GM21717 (cell line): ENCODE measurements at regions not wholly inside any gene's neighbourhood (a gene's known extent, or its start where the extent isn't known, plus 50 kb on each side); places are given as distances from the start of the nearest gene placed in this dataset.
A peak's percentile ranks its signal among the peaks of the same experiment; 100 is the strongest.
"Not testable (repeated sequence)": the region's sequence is repeated elsewhere in the genome, so short reads cannot be mapped to it uniquely, and the experiment has no call there.

ENCODE experiments used
- ATAC-seq: cut with Tn5 transposase; IDR thresholded peaks from one replicate; pipeline ENCODE4 v1.9.1; 2021; ENCODE audit warnings: mild to moderate bottlenecking, moderate library complexity; ENCODE audit not compliant: unreplicated experiment

GRCh38 chr5:67659288-67659687 lies 462.7 kb upstream of the CD180 start:
- no peak for ATAC-seq

- ATAC-seq = no peak
Measured at GRCh38 chr5:67657055-67657454, 460.5 kb upstream of the CD180 start.

DNA sequence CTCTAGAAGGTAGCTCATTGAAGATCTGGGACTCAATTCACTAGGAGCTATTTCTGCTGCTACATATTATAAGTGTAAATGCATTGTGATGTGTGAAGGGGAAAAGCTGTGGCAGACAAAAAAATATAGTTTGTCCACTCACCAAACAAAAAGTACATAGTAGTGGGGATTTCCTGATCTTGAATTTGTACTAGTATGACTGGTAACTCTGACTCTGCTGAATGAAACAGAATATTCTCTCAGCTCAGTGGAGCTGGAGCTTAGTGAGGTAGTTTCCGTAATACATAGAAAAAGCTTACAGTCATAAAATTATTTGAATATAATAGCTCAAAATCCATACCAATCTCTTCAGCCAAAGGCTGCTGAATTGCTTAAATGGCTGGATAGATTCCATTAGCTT lies 455.6 kb upstream of the CD180 start:
- ATAC-seq = peak; percentile 64

DNA sequence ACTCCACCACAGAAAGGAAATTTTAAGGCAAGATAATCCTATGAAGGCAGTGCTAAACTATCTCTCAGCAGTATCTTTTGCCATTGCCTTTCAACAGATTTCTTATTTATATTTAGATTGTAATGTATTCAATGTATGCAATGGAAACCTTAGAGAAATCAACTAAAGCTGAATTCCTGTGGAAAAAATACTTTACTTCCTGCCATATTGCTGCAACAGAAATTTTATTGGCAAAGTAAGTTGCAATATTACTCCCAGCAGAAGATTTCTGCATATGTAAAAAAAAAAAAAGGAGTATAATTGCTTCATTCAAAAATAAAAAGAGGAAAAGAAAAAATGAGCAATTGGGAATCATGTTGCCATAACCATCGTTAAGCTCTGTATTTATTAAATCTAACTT lies 454.6 kb upstream of the CD180 start:
- no peak for ATAC-seq

DNA sequence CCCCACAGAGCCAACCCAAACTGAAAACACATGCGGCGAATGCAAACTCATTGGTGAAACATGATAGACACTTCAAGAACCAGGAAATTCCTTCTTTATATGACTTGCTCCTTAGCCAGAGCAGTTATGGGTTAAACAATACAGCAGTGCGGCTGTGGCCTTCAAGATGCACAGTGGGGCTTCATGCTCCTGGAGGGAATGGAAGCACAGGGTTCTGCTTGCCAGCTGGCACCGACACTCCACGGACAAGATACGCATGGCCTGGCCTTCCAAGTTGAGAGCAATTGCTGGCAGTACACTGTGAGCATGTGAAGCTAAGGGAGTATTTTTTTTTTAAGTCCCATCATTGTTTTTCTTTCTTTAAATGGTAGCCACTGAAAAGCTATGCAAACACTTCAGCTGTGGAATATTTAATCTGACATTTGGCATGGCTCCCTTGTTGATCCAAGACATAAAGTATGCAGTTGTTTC lies 451.6 kb upstream of the CD180 start:
- no peak for ATAC-seq

- no peak for ATAC-seq
Measured at GRCh38 chr5:67647772-67648171, 451.2 kb upstream of the CD180 start.

DNA sequence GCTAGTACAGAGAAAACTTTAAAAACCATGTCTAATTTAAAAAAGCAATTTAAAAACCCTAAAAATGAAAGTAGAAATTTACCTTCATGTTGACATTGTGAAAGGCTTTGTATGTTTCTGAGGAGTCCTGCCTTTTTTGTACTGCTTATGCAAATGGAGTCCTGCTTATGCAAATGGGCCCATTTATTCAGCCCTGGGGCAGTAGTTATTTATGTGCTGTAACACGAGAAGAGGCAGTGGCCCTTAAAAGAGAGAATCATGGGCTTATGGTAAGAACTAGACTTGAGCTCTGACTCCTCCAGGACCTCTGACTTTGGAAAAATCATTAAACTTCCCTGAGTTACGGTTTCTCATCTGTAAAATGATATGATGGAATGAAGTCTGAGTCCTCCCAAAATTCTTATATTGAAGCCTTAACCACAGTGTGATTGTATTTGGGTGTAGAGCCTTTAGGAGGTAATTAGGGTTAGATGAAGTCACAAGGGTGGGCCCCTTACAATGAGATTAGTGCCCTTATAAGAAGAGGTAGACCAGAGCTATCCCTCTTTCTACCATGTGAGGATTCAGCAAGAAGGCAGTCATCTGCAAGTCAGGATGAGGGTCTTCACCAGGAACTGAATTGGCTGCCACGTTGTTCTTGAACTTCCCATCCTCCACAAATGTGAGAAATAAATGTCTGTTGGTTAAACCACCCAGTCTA lies 447.8 kb upstream of the CD180 start:
- ATAC-seq = no peak

- no peak for ATAC-seq
Measured at GRCh38 chr5:67643536-67643935, 446.9 kb upstream of the CD180 start.

DNA sequence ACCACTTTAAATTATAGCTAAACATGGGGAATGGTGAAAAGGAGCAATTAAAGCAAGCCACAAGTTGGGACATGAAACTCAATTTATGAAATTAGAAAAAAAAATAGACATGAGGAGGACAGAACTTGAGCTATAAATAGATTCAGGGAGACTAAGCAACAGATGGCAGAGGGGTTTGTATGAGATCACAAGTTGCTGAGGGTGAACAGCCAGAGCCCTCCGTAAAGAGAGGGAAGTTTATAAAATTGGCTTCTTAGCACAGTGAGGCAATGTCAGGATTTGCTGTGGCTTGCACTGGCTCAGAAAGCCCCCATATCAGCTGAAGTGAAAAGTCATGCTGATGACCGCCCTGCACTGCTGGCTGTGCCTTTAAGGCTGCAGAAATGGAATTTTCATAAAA lies 443.4 kb upstream of the CD180 start:
- ATAC-seq = no peak

DNA sequence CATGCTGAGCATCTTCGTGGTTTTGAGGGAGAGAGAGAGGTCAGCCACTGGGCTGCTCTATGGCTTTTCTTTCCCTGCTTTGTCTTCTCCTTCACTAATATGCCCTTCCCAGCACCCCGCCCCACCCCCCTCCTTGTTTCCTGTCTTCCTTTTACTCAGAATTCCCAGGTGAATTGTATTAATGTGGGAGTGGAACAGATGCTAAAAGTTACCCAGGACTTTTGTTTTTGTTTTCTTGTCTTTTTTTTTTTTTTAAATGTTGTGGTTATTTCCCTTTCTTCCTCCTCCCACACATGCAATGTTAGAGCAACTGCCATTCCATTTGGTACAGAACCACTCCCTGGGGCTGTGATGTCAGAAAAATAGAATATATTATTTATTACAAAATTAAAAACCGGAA lies 442.7 kb upstream of the CD180 start:
- no peak for ATAC-seq

DNA sequence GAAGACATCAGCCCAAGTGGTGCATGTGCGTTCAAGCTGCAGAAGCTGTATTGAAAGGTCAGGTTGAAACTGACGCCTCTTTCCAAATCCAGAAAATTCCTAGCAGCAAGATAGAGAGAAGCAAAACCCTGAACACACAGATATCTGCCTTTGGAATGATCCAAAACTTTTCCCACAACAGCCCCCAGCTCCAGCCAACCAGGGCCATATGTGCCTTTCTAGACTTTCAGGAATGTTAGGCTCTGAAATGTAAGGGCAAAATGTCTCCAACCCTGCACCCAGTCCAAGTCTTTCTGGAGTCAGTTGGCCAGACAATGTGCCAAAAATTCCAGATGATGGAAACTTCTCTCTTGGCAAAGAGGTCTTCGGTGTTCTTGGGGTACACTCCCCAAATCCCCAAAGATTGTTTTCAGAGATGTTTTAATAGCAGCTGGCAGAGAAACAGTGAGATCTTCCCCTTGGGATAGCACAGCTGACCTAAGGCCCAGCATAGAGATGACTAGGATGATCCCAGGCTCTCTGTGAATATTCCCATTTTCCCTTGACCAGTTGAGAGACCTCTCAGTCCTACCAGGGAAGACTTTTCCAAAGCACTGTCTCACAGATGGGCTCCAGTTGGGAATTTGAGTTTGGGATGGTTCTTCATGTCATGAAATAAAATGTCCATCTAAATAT lies 440.4 kb upstream of the CD180 start:
- ATAC-seq = no peak

GRCh38 chr5:67636091-67636490 lies 439.5 kb upstream of the CD180 start:
- ATAC-seq = no peak

DNA sequence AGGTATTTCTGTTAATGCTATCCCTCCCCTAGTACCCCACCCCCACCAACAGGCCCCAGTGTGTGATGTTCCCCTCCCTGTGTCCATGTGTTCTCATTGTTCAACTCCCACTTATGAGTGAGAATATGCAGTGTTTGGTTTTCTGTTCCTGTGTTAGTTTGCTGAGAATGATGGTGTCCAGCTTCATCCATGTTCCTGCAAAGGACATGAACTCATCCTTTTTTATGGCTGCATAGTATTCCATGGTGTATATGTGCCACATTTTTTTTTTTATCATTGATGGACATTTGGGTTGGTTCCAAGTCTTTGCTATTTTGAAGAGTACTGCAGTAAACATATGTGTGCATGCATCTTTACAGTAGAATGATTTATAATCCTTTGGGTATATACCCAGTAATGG lies 430.5 kb upstream of the CD180 start:
- ATAC-seq = not testable (repeated sequence)

- no peak for ATAC-seq
Measured at GRCh38 chr5:67623078-67623477, 426.5 kb upstream of the CD180 start.

- no peak for ATAC-seq
Measured at GRCh38 chr5:67620424-67621397, 424.1 kb upstream of the CD180 start.

- ATAC-seq = no peak
Measured at GRCh38 chr5:67619636-67620035, 423.0 kb upstream of the CD180 start.

- no peak for ATAC-seq
Measured at GRCh38 chr5:67619235-67619634, 422.6 kb upstream of the CD180 start.

DNA sequence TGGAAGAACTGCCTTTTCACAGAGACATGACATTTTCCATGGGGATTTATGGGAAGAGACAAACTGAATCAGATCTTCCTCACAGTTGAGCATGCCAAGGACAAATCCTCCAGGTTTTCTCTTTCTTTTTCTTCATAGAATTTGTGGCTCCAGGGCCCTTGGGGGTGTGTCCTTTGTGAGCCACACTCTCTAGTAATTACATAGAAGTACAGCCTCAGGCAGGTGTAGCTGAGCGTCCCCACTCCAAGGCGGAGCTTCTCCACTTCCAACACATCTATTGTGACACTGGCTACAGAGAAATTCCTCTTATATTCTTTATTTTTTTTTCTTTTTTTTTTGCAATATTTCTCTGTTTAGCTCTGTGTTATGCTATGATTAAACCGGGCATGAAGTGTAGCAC lies 420.5 kb upstream of the CD180 start:
- no peak for ATAC-seq

- no peak for ATAC-seq
Measured at GRCh38 chr5:67612961-67613360, 416.4 kb upstream of the CD180 start.

DNA sequence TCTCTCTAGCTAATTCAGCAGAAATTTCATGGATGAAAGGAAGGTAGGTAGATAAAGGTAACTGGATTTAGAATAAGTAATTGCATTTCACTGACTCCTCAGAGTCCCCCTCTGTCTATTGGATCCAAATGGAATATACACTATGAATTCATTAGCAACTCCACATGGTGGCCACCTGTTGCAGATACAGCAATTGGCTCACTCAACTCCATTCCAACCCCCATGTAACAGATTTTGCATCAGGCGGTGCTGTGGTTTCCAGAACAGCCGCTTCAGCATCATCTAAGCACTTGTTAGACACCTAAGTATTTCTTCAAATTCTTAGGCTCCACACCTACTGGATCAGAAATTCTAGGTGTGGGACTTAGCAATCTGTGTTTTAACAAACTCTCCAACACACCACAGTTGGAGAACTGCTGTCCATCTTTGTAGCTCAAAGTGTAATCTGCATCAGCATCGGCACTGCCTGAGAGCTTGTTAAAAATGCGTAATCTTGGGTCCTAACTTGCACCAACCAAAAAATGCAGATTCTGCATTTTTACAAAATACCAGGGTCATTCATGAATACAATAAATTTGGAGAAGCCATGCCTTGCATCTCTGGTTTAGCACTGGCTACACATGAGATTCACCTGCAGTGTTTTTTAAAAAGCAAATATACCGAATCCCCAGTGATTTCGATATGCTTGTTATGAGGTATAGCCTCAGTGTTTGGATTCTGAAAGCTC lies 413.8 kb upstream of the CD180 start:
- no peak for ATAC-seq

DNA sequence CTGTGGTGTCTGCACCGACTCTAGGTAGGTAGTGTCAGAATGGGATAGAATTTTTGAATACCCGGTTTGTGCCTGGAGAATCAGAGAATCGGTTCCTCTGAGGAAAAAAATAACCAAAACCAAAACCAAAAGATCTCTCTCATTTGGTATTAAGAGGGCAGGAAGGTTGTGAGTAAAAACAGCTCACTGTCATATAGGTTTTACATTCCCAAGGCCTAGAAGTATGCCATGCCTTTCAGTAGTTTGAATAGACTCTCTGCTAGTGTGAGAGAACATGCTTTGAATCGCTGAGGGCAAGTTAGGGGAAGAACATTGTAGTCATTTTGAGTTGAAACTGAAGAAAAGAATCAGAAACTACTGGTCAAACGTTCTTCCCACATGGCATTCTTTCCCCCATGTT lies 411.4 kb upstream of the CD180 start:
- ATAC-seq = no peak
